Testis (tissue), 2 donors: ENCODE measurements at regions not wholly inside any gene's neighbourhood (a gene's known extent, or its start where the extent isn't known, plus 50 kb on each side); places are given as distances from the start of the nearest gene placed in this dataset.
"Not testable (repeated sequence)": the region's sequence is repeated elsewhere in the genome, so short reads cannot be mapped to it uniquely, and the experiment has no call there.

Experiments
- DNase-seq: peaks from one replicate; pipeline ENCODE4 v3.0.0-alpha.2; 2019
- H3K27ac ChIP-seq, 2 donors: fragments of 200-600 bp; sonication (generic); one replicate each; pipeline ENCODE4 v1.5.1; 2019
- H3K27me3 ChIP-seq: fragments of 200-600 bp; sonication (generic); one replicate; pipeline ENCODE4 v1.5.1; 2019
- H3K36me3 ChIP-seq: fragments of 200-600 bp; sonication (generic); one replicate; pipeline ENCODE4 v1.5.1; 2017; ENCODE audit warnings: low read depth; ENCODE audit errors: missing control alignments
- H3K4me1 ChIP-seq: fragments of 200-600 bp; sonication (generic); one replicate; pipeline ENCODE4 v1.5.1; 2019
- H3K4me3 ChIP-seq, 2 donors: fragments of 200-600 bp; sonication (generic); one replicate each; pipeline ENCODE4 v1.5.1; 2017 to 2019
- H3K9me3 ChIP-seq: fragments of 200-600 bp; sonication (generic); one replicate; pipeline ENCODE4 v1.5.1; 2017
- WGBS, 2 donors: methylation state at CpG; one replicate each; pipeline ENCODE4 v1.1.5; 2018; 5-methylcytosine and 5-hydroxymethylcytosine counted together
- intact Hi-C: fragments of 100-400 bp; cut with DNase I; formaldehyde crosslinking; loops from one replicate; pipeline ENCODE4 v1.15.1; 2023; ENCODE audit warnings: low total_unique reads

DNA sequence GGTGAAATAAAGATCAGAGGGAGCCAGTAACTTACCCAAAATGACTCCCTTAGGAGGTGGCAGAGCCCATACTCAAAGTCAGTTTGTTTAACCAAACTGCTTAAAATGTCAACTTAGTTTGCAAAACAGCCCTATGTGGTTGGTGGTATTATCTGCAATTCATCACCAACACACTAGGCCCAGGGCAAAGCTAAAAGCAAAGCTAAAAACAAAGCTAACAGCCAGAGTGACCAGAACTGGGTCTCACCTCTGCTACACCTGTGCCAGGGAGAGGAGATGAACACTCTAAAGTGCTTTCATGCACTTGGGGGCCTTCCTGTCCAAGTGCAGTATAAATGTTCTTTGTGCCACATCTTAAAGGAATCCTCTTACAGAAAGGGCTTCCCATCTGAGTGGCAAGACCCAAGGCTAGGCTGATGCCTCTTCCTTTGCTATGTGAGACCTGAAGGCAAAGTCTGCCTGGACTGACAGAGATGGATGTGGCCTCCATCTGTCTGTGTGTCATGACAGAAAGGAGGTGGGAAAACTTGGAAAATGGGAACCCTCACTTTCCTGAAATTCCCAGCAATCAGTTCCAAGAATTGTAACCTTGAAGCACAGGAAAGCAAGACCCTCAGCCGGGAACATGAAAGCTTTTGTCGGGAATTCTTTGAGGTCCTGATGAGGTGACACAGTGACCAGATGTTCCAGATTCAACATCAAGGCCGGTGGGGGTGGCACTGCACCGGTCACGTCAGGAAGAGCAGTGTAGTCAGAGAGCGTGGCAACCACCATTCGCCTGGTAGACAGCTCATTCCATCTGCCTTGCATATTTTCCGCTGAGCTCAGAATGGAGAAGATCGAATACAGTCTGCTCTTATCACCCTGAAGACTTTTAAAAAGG is 214.3 kb upstream of the PLGLB2 start:
- H3K27ac ChIP-seq, H3K4me1 ChIP-seq, DNase-seq, H3K9me3 ChIP-seq, H3K27me3 ChIP-seq, H3K4me3 ChIP-seq, H3K36me3 ChIP-seq, intact Hi-C loops: not testable (repeated sequence)
- WGBS, 2 donors, result no CpG with 5 or more reads among the region's 9 CpGs

DNA sequence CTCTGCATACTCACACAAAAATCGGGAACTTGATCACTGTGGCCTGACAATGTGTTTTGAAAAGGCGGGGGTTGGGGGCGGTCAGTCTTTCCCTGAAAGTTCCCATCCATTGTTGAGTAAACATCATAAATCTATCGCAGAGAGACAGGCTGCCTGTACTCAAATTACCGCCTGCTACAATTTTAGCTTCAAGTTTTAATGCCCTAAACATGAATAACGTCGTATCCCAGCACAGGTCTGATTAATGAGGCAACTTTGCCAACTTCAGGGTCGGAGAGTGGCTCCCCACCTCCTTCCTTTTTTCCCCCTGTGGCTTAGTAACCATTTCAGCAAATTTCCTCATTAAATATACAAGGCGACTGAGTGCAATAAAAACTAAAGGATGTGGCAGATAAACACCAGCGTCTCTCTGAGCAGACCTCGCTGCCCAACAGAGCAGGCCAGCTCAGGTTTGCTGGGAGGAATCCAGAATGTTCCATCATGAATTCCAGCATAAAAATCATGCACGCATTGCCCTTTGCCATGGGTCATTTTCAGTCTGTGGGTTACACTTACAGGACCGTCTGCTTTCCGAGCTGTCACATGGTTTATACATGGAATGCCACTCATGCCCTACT is 213.5 kb upstream of the PLGLB2 start:
- H3K4me3 ChIP-seq, intact Hi-C loops, DNase-seq, H3K36me3 ChIP-seq, H3K4me1 ChIP-seq, H3K9me3 ChIP-seq, H3K27me3 ChIP-seq, H3K27ac ChIP-seq: not testable (repeated sequence)
- no CpG with 5 or more reads among the region's 14 CpGs for WGBS, 2 donors

DNA sequence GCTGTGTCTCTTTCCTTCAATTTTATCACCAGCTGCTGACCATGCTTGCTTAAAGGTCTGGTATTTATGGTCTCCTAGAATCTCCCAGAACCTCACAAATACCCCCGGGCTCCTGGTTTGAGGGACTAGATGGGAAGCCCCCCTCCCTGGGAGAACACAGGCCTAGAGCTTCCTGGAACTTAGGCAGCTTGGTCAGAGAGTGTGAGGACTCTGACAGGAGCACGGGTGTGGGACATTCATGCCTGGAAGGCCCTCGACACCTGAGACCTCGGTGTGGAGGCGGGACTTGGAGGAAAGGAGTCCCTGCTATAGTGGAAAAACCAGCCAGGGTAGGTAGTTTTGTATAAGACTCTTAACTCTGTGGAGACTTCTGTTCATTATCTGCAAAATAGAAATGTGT is 211.5 kb upstream of the PLGLB2 start:
- H3K27me3 ChIP-seq, H3K27ac ChIP-seq, H3K4me3 ChIP-seq, H3K9me3 ChIP-seq, H3K4me1 ChIP-seq, intact Hi-C loops, DNase-seq, H3K36me3 ChIP-seq: not testable (repeated sequence)
- WGBS, 2 donors, result 100% methylated on average over 1 of the region's 5 CpGs; no CpG with 5 or more reads in 1 of the 2 donors

DNA sequence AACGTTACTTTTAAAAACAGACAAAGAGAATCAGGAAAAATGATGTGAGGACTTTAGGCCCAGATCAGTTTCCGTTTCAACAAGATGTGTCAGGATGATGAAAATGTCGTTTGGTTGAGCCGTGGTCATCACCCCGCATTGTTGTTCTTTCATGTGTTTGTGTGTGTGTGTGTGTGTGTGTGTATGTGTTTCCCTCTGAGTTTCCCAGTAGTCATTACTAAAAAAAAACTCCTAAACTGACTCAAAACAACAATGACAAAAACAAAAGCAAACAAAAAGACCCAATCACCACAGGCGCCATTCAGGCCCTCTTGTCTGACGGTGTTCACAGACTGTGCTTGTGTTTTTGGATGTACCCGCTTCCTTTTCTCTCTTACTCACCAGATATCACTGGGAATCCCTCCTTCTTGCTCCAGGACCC is 210.6 kb upstream of the PLGLB2 start:
- H3K4me1 ChIP-seq, intact Hi-C loops, H3K4me3 ChIP-seq, DNase-seq, H3K27ac ChIP-seq, H3K9me3 ChIP-seq, H3K36me3 ChIP-seq, H3K27me3 ChIP-seq: not testable (repeated sequence)
- WGBS, 2 donors, result 88 to 100% methylated on average over 3 to 4 of the region's 8 CpGs

DNA sequence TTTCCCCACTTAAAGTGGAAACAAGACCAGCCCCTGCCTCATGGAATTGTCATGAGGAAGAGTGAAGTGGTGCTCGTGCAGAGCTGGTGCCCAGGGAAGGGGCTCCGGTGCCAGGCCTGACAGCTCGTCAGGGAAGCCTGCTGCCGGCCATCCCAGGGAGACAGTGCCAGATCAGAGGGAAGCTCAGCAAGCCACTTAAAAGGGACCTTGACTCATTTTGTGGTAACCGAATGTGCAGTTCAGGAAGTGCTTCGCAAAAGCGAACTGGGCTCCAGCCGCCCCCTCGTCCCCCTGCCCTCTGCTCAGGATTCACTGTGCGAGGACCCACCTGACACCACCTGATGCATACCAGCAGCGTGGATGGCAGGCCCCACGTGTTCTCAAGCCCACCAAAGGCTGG is 209.6 kb upstream of the PLGLB2 start:
- H3K36me3 ChIP-seq, DNase-seq, H3K27ac ChIP-seq, H3K27me3 ChIP-seq, H3K9me3 ChIP-seq, H3K4me1 ChIP-seq, intact Hi-C loops, H3K4me3 ChIP-seq: not testable (repeated sequence)
- WGBS, 2 donors, result no CpG with 5 or more reads among the region's 12 CpGs

DNA sequence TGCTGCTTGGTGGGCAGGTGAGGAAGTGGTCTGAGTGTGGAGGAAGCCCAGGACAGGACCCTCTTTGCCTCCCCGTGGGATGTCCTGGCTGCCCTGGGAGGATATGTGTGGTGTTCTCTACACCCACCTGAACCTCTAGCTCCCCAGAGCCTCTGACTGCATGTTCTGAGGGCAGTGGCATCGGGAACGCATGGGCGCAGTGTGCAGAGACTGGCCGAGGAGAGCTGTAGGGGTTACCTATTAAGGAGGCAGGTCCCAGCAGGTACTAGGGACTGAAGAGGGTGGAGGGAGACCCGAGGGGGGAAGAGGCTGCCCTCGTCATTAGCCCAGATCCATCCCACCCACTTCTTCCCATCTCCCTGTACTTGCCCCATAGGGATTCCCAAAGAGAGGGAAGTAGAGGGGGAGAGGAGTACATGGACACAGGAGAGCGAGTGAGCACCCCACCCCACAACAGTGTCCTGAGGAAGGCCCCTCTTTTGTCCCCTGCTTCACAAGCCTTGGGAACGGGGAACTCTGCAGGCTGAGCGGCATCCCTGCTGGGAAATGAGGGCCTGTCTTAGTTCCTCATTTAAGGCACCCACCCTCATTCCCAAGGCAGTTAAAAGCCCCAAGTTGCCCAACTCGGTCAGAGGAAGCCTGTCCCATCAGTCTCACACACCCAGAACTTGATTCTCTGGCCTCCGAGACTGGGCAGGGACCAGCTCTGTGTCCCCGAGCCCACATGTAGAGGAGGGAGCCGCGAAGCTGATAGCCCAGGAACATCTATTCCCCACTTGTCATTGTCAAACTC is 208.5 kb upstream of the PLGLB2 start:
- H3K36me3 ChIP-seq, H3K27ac ChIP-seq, intact Hi-C loops, H3K27me3 ChIP-seq, H3K4me1 ChIP-seq, DNase-seq, H3K4me3 ChIP-seq, H3K9me3 ChIP-seq: not testable (repeated sequence)
- WGBS, 2 donors, result 91% methylated on average over 6 to 12 of the region's 15 CpGs

DNA sequence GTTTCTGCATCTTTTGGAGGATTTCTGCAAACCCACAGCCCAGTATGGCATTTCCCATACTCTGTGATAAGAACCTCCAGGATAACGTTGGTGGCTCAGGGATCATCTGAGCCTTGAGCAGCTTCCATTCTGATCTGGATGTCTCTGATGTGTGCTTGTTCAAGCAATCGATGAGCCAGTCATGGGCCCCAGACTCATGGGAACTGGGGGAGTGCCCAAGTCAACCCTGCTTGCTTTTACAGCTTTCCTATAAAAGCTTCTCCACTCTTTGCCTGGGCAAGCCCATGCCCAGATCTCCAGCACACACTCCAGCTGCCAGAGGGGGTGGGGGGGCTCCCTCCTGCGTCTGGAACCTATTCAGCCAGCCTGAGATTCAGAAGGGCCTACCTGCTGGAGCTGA is 207.6 kb upstream of the PLGLB2 start:
- H3K4me1 ChIP-seq, H3K4me3 ChIP-seq, intact Hi-C loops, H3K36me3 ChIP-seq, DNase-seq, H3K27ac ChIP-seq, H3K27me3 ChIP-seq, H3K9me3 ChIP-seq: not testable (repeated sequence)
- 80% methylated on average over 1 of the region's 3 CpGs; no CpG with 5 or more reads in 1 of the 2 donors for WGBS, 2 donors

DNA sequence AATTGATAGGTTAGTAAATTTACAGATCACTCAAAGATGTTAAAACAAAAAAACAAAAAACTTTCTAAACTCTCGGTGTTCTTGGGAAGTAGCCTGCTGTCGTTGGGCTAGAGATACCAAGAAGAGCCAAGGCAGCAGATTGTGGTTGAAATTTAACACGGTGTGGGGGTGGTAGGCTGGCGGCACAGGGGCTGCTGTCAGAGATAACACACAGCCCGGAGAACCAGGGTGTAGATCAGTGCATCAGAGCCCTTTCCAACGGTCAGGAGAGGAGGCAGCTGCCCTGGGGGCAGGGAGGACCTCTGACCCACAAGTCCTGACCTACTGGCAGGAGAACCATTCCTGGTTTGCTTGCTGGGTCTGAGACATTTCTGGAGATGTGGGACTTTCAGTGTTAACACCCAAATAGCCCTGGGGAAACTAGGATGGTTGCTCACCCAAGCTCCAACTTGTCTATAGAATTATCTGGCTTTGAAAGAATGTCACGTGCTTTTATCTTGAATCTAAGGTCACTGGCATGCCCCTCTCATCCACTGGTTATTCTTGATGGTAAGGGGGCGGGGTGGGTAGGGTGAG is 205.2 kb upstream of the PLGLB2 start:
- H3K4me1 ChIP-seq, intact Hi-C loops, H3K9me3 ChIP-seq, H3K27ac ChIP-seq, H3K4me3 ChIP-seq, H3K36me3 ChIP-seq, DNase-seq, H3K27me3 ChIP-seq: not testable (repeated sequence)
- 61 to 64% methylated on average over 5 to 6 of the region's 8 CpGs for WGBS, 2 donors

DNA sequence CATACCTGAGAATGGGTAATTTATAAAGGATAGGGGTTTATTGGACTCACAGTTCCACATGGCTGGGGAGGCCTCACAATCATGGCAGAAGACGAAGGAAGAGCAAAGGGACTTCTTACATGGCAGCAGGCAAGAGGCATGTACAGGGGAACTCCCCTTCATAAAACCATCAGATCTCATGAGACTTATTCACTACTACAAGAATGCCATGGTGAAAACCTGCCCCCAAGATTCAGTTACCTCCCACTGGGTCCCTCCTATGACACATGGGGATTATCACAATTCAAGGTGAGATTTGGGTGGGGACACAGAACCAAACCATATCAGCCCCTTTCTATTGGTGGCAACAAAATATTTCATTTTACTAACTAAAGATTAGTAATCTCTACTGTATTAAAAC is 204.1 kb upstream of the PLGLB2 start:
- intact Hi-C loops, H3K4me1 ChIP-seq: not testable (repeated sequence)

DNA sequence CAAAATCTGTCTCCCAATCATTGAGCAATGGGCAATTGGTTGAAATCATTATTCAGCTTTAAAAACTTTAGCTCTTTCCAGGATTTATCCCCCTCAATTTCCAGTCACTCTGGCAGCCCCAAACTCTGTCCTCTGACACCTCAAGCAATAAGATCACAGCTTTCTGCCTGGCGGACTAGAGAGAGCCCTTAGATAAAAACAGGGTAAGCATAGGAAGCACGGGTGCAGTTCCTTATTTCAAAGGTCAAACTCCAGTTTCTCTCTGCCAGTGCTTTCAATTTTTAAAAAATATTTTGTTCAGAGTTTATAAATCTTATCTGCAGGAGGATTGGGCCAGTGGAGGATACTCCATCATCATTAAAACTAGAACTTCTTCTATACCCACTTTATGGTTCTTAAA is 200.8 kb upstream of the PLGLB2 start:
- H3K4me3 ChIP-seq, DNase-seq, intact Hi-C loops, H3K4me1 ChIP-seq, H3K27me3 ChIP-seq, H3K9me3 ChIP-seq, H3K27ac ChIP-seq, H3K36me3 ChIP-seq: not testable (repeated sequence)
- WGBS, 2 donors, result 77 to 78% methylated on average over 2 of the region's 2 CpGs

More for the DNA sequence above, 204.1 kb upstream of the PLGLB2 start:
- not testable (repeated sequence) for H3K27me3 ChIP-seq, H3K4me3 ChIP-seq, H3K36me3 ChIP-seq, DNase-seq, H3K27ac ChIP-seq, H3K9me3 ChIP-seq
- WGBS, 2 donors, result no CpG with 5 or more reads among the region's 1 CpG

DNA sequence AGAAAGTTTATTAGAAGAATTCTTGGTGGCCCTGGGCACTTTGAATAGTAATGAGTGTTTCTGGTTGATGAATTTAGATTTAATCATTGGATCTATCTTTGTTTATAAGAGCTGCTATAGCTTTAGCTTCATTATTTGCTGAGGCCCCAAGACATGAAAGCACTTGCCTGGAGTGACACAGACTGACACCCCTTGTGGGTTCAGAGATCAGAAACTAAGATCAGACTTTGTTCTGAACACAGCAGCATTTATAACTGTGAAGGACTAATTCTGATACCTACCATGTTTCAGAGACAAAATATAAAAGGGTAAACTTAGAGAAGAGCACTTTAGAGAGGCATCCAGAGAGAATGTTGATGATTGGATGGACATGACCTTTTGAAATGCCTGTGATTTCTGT is 199.9 kb upstream of the PLGLB2 start:
- DNase-seq, intact Hi-C loops, H3K9me3 ChIP-seq, H3K4me1 ChIP-seq, H3K27me3 ChIP-seq, H3K4me3 ChIP-seq, H3K36me3 ChIP-seq, H3K27ac ChIP-seq: not testable (repeated sequence)
